Brain microvascular endothelial cell (primary cell): ENCODE measurements at regions not wholly inside any gene's neighbourhood (a gene's known extent, or its start where the extent isn't known, plus 50 kb on each side); places are given as distances from the start of the nearest gene placed in this dataset.

Source experiments
- DNase-seq: peaks from one replicate; pipeline ENCODE4 v3.0.0-alpha.2; 2020
- H3K27ac ChIP-seq: fragments of 250-450 bp; sonication (Bioruptor Pico); 2 replicates; pipeline ENCODE4 v1.5.1; 2020; ENCODE audit warnings: mild to moderate bottlenecking, moderate library complexity
- H3K27me3 ChIP-seq: fragments of 250-450 bp; sonication (Bioruptor Pico); replicated peaks from 2 replicates; pipeline ENCODE4 v1.5.1; 2020; ENCODE audit warnings: mild to moderate bottlenecking
- H3K36me3 ChIP-seq: fragments of 250-450 bp; sonication (Bioruptor Pico); replicated peaks from 2 replicates; pipeline ENCODE4 v1.5.1; 2020; ENCODE audit warnings: mild to moderate bottlenecking
- H3K4me3 ChIP-seq: 2 replicates; pipeline ENCODE4 v1.5.1; 2011; ENCODE audit warnings: low read depth, mild to moderate bottlenecking, control low read depth, low read length, moderate library complexity
- CTCF ChIP-seq: IDR thresholded peaks from 2 replicates; pipeline ENCODE4 v1.5.1; 2011; ENCODE audit warnings: low read depth, mild to moderate bottlenecking, moderate library complexity, low read length, control low read depth, inconsistent platforms; ENCODE audit errors: missing control alignments
- in situ Hi-C: cut with HindIII; loops from 2 replicates; pipeline ENCODE4 v1.10.0; 2017; ENCODE audit warnings: low sequenced_read_pairs, low pct_ligation_motif_present

GRCh38 chr22:49553518-49554295 lies 274.0 kb downstream of the BRD1 start:
- Histone ChIP-seq H3K27me3 (no peaks in the 10 kb centered on the region), H3K4me3 (no peak overlapping the region), H3K36me3 (no peaks in the 10 kb centered on the region), H3K27ac (no peak overlapping the region)
- in situ Hi-C loops = no loop called here
- no peak for TF ChIP-seq CTCF
- DNase-seq = no peak

- Histone ChIP-seq H3K4me3 (no peak overlapping the region), H3K27me3 (no peaks in the 10 kb centered on the region), H3K36me3 (no peaks in the 10 kb centered on the region), H3K27ac (no peak overlapping the region)
- no peak for TF ChIP-seq CTCF
- in situ Hi-C loops = no loop called here
- DNase-seq = no peak
These were observed 274.6 kb downstream of the BRD1 start for GRCh38 chr22:49553076-49553475.

- no peak for DNase-seq
- Histone ChIP-seq H3K27me3 (no peaks in the 10 kb centered on the region), H3K4me3 (no peak overlapping the region), H3K36me3 (no peaks in the 10 kb centered on the region), H3K27ac (no peak overlapping the region)
- in situ Hi-C loops = no loop called here
- no peak for TF ChIP-seq CTCF
These were observed 275.6 kb downstream of the BRD1 start for GRCh38 chr22:49551897-49552614.

- no peaks in the 10 kb centered on the region for H3K27me3 ChIP-seq
- in situ Hi-C loops = no loop called here
- H3K27ac ChIP-seq = no peak overlapping the region
- no peaks in the 10 kb centered on the region for H3K36me3 ChIP-seq
- no peak overlapping the region for H3K4me3 ChIP-seq
- no peak for TF ChIP-seq CTCF
- DNase-seq = no peak
These were observed 276.2 kb downstream of the BRD1 start for GRCh38 chr22:49551446-49551845.

GRCh38 chr22:49550766-49551362 lies 276.8 kb downstream of the BRD1 start:
- DNase-seq = no peak
- Histone ChIP-seq H3K4me3 (no peak overlapping the region), H3K27ac (no peak overlapping the region), H3K36me3 (no peaks in the 10 kb centered on the region), H3K27me3 (no peaks in the 10 kb centered on the region)
- no peak for TF ChIP-seq CTCF
- in situ Hi-C loops = no loop called here

- no peak overlapping the region for H3K4me3 ChIP-seq
- no peaks in the 10 kb centered on the region for H3K27me3 ChIP-seq
- in situ Hi-C loops = no loop called here
- DNase-seq = no peak
- no peaks in the 10 kb centered on the region for H3K36me3 ChIP-seq
- no peak for TF ChIP-seq CTCF
- no peak overlapping the region for H3K27ac ChIP-seq
These were observed 277.6 kb downstream of the BRD1 start for GRCh38 chr22:49550141-49550430.
